Left lung (tissue), 4 donors: ENCODE measurements at regions not wholly inside any gene's neighbourhood (a gene's known extent, or its start where the extent isn't known, plus 50 kb on each side); places are given as distances from the start of the nearest gene placed in this dataset.

Experiments used
- ATAC-seq: fragments of 200-7000 bp; cut with Tn5 transposase; one replicate; pipeline ENCODE4 v1.9.1; 2020; ENCODE audit warnings: moderate library complexity
- DNase-seq, 4 donors: peaks; one replicate each; pipeline ENCODE4 v3.0.0-alpha.2; 2013 to 2020
- H3K27ac ChIP-seq, 2 donors: fragments of 200-600 bp; sonication (generic) in 1 of 2; one replicate each; pipeline versions ENCODE4 v1.5.0 to v1.8.0; 2020 to 2021
- H3K27me3 ChIP-seq, 2 donors: fragments of 200-600 bp; sonication (generic) in 1 of 2; one replicate each; pipeline versions ENCODE4 v1.5.0 to v1.8.0; 2020 to 2021
- H3K36me3 ChIP-seq, 2 donors: fragments of 200-600 bp; sonication (generic) in 1 of 2; one replicate each; pipeline versions ENCODE4 v1.5.0 to v1.8.0; 2020 to 2021
- H3K4me1 ChIP-seq, 2 donors: fragments of 200-600 bp; one replicate each; pipeline ENCODE4 v1.8.0; 2021
- H3K4me3 ChIP-seq, 2 donors: fragments of 200-600 bp; sonication (generic) in 1 of 2; one replicate each; pipeline versions ENCODE4 v1.5.0 to v1.8.0; 2020 to 2021; ENCODE audit warnings: mild to moderate bottlenecking in 1 of 2
- H3K9me3 ChIP-seq, 2 donors: fragments of 200-600 bp; sonication (generic) in 1 of 2; one replicate each; pipeline versions ENCODE4 v1.5.0 to v1.8.0; 2020 to 2021
- CTCF ChIP-seq, 2 donors: fragments of 200-600 bp; sonication (generic) in 1 of 2; IDR thresholded peaks; one replicate each; pipeline versions ENCODE4 v1.5.0 to v1.8.0; 2021; ENCODE audit warnings: antibody characterized with exemption in 2 of 2
- intact Hi-C, 2 donors: fragments of 100-400 bp; cut with DNase I; formaldehyde crosslinking; loops; one replicate each; pipeline versions ENCODE4 v1.11.2 to v1.14.2; 2022
- donor health status: DM: no; HTN: yes; CAD: no.
- donor health status: DM: no; HTN: no; CAD: no.

- Histone ChIP-seq H3K27ac (no peak overlapping the region), H3K4me3 (no peak overlapping the region), H3K36me3 (no peaks in the 10 kb centered on the region), H3K27me3 (no peaks in the 10 kb centered on the region), H3K4me1 (peaks cover 0 to 6% of the 10 kb centered on the region in 2 donors), H3K9me3 (no peaks in the 10 kb centered on the region)
- ATAC-seq (no peak), DNase-seq (no peak)
- no peak for TF ChIP-seq CTCF (IDR thresholded peaks at IDR 0.05)
- intact Hi-C loops: no loop called here
These were observed 60.8 kb upstream of the TMC1 start for GRCh38 chr9:72460342-72461312.

GRCh38 chr9:72459308-72459707, 62.1 kb upstream of the TMC1 start:
- ATAC-seq (no peak), DNase-seq (no peak)
- Histone ChIP-seq H3K4me3 (no peak overlapping the region), H3K27ac (no peak overlapping the region), H3K4me1 (no peaks in the 10 kb centered on the region), H3K27me3 (no peaks in the 10 kb centered on the region), H3K36me3 (no peaks in the 10 kb centered on the region), H3K9me3 (no peaks in the 10 kb centered on the region)
- intact Hi-C loops: no loop called here
- no peak for TF ChIP-seq CTCF (IDR thresholded peaks at IDR 0.05)

DNA sequence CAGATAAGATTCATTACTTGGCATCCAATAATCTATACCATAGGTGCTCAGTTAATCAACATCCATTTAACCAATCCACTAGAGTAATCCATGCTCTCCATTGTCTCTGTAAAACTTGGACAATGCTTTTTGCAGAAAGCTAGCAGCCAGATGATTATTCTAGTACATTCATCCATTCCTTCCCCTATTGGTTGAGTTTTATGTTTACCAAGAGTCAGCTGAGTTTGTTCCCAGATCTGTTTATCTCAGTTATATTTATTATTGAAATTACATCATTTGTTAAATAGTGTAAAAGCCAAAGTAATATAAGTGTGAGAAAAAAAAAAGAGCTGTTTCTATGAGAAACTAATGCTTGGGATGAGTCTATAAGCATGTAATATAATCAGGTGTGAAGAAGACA, 63.3 kb upstream of the TMC1 start:
- DNase-seq (no peak), ATAC-seq (no peak)
- intact Hi-C loops: no loop called here
- H3K27me3 ChIP-seq: no peaks in the 10 kb centered on the region
- H3K4me3 ChIP-seq: no peak overlapping the region
- H3K4me1 ChIP-seq: no peaks in the 10 kb centered on the region
- H3K36me3 ChIP-seq: no peaks in the 10 kb centered on the region
- no peaks in the 10 kb centered on the region for H3K9me3 ChIP-seq
- no peak overlapping the region for H3K27ac ChIP-seq
- TF ChIP-seq CTCF (IDR thresholded peaks at IDR 0.05): no peak

DNA sequence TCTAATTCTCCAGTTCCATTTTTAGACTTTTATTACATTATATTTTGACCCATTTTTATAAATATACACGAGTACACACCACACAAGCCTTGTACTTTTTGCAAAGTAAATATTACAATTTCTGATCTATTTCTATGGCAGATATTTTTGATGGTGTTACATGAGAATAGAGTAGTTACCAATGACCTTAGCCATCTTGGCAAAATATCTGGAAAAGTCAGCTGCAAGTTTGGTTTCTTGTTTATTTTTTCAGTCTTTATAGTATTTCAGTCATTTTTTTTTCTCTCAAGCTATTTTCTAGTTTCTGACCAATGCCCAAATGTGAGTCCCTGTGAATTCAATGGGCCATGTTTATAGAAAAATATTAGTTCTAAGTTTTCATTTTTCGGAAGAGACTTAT, 64.0 kb upstream of the TMC1 start:
- H3K4me1 ChIP-seq: no peaks in the 10 kb centered on the region
- H3K27ac ChIP-seq: no peak overlapping the region
- DNase-seq (no peak), ATAC-seq (no peak)
- H3K9me3 ChIP-seq: no peaks in the 10 kb centered on the region
- intact Hi-C loops: no loop called here
- TF ChIP-seq CTCF (IDR thresholded peaks at IDR 0.05): no peak
- no peaks in the 10 kb centered on the region for H3K27me3 ChIP-seq
- H3K4me3 ChIP-seq: no peak overlapping the region
- H3K36me3 ChIP-seq: no peaks in the 10 kb centered on the region

- no peak for TF ChIP-seq CTCF (IDR thresholded peaks at IDR 0.05)
- DNase-seq (no peak), ATAC-seq (no peak)
- H3K4me1 ChIP-seq: no peaks in the 10 kb centered on the region
- H3K27me3 ChIP-seq: no peaks in the 10 kb centered on the region
- no peak overlapping the region for H3K27ac ChIP-seq
- intact Hi-C loops: no loop called here
- no peaks in the 10 kb centered on the region for H3K9me3 ChIP-seq
- no peak overlapping the region for H3K4me3 ChIP-seq
- H3K36me3 ChIP-seq: no peaks in the 10 kb centered on the region
These were observed 66.4 kb upstream of the TMC1 start for GRCh38 chr9:72454871-72455491.
